ENCODE measurements at regions not wholly inside any gene's neighbourhood (a gene's known extent, or its start where the extent isn't known, plus 50 kb on each side); places are given as distances from the start of the nearest gene placed in this dataset.

- H3K4me1 ChIP-seq (ENCODE audit: insufficient read depth, low read length), result peaks cover 38% of the 10 kb centered on the region
- ChIA-PET CTCF (ENCODE audit: low intra/inter-chr PET ratio, low total read pairs) (no interaction called here), POLR2A (no interaction called here)
- H3K27me3 ChIP-seq (ENCODE audit: control insufficient read depth in 1 of 2, insufficient read depth in 2 of 2, low read length in 2 of 2), result no peaks in the 10 kb centered on the region
- WGBS (ENCODE audit: low lambda C conversion rate), result 93% methylated on average over 3 of the region's 3 CpGs
- no peak overlapping the region for H3K9ac ChIP-seq (ENCODE audit: insufficient read depth, low read depth, low read length)
- no peak overlapping the region for H3K4me2 ChIP-seq (ENCODE audit: low read depth, low read length)
- intact Hi-C loops (cut with micrococcal nuclease; ENCODE audit: unreplicated experiment), result loop anchor here (10.0 kb wide), 1 partner anchor 194 kb away; no protein-coding TSS in a partner anchor
- no peaks in the 10 kb centered on the region for H4K20me1 ChIP-seq (ENCODE audit: insufficient read depth, low read length)
- no peak overlapping the region for H3K27ac ChIP-seq (ENCODE audit: extremely low read length, insufficient read depth, low read length)
- FAIRE-seq (no peak), ATAC-seq (no peak), DNase-seq (ENCODE audit: low spot score) (no peak)
- no peaks in the 10 kb centered on the region for H3K36me3 ChIP-seq (replicated peaks in 1 of 2; ENCODE audit: control insufficient read depth in 1 of 2, insufficient read depth in 2 of 2, low read length in 2 of 2)
- no peaks in the 10 kb centered on the region for H3K79me2 ChIP-seq (ENCODE audit: insufficient read depth, low read length)
- no peaks in the 10 kb centered on the region for H3K9me3 ChIP-seq (ENCODE audit: low read length)
- in situ Hi-C loops (cut with HindIII; ENCODE audit: extremely low pct_ligation_motif_present, low pct_unique_long_range_greater_than_20kb), result no loop called here
- no peak overlapping the region for H2AFZ ChIP-seq (ENCODE audit: low read length)
- no peak overlapping the region for H3K4me3 ChIP-seq (replicated peaks in 1 of 3; ENCODE audit: insufficient read depth in 1 of 3, low read depth in 2 of 3, low read length in 3 of 3)
- TF ChIP-seq NKX3-1 (CRISPR knock-in tag; IDR thresholded peaks at IDR 0.05) (no peak), MAFK (conservative IDR thresholded peaks at IDR 0.05 in 1 of 2, IDR thresholded peaks at IDR 0.05 in 1 of 2; ENCODE audit: low read length in 2 of 2) (peak; percentile 54 to 65), MAFF (IDR thresholded peaks at IDR 0.05; ENCODE audit: low read depth, low read length) (peak; percentile 54; the same call in 1 of the 2 replicates)
- no TSS peak for BruUV-seq (replicated peaks)
Measured at GRCh38 chr4:184550476-184550875, 76.1 kb upstream of the IRF2 start.

- 0% methylated on average over 16 of the region's 20 CpGs for WGBS (ENCODE audit: low lambda C conversion rate)
- CTCF ChIA-PET (ENCODE audit: low intra/inter-chr PET ratio, low total read pairs), result no interaction called here
- DNase-seq (ENCODE audit: low spot score), result peak; percentile 65
- TF ChIP-seq HNF4A (CRISPR knock-in tag; IDR thresholded peaks at IDR 0.05), result peak; percentile 70
- TF ChIP-seq ZMYM4 (CRISPR knock-in tag; IDR thresholded peaks at IDR 0.05), result peak; percentile 62
- TF ChIP-seq RARA (CRISPR knock-in tag; IDR thresholded peaks at IDR 0.05), result peak; percentile 26; the same call in 1 of the 2 replicates
- no peak for TF ChIP-seq ZNF331 (CRISPR knock-in tag; IDR thresholded peaks at IDR 0.05)
- 0 out of 2 replicates have a peak, but pooled peaks have one; percentile 37 for TF ChIP-seq RXRA (CRISPR knock-in tag; IDR thresholded peaks at IDR 0.05)
- no peak for TF ChIP-seq ZFP37 (CRISPR knock-in tag; IDR thresholded peaks at IDR 0.05; ENCODE audit: borderline replicate concordance)
- TF ChIP-seq ZSCAN9 (CRISPR knock-in tag; IDR thresholded peaks at IDR 0.05; ENCODE audit: borderline replicate concordance), result no peak
- TF ChIP-seq ZNF788 (CRISPR knock-in tag; IDR thresholded peaks at IDR 0.05; ENCODE audit: borderline replicate concordance), result no peak
- TF ChIP-seq MAX (IDR thresholded peaks at IDR 0.05), result no peak
- no peak; the same call in 1 of the 2 replicates for TF ChIP-seq ELF3 (CRISPR knock-in tag; IDR thresholded peaks at IDR 0.05)
- TF ChIP-seq CEBPG (CRISPR knock-in tag; IDR thresholded peaks at IDR 0.05), result 0 out of 2 replicates have a peak, but pooled peaks have one; percentile 1
- no peak for TF ChIP-seq ZNF274 (CRISPR knock-in tag; IDR thresholded peaks at IDR 0.05)
- TF ChIP-seq MIER3 (CRISPR knock-in tag; IDR thresholded peaks at IDR 0.05; ENCODE audit: borderline replicate concordance), result no peak
- TF ChIP-seq ZNF772 (CRISPR knock-in tag; IDR thresholded peaks at IDR 0.05), result peak; percentile 70; the same call in 1 of the 2 replicates
- TF ChIP-seq GATAD1 (CRISPR knock-in tag; IDR thresholded peaks at IDR 0.05), result no peak
- TF ChIP-seq TGIF2 (CRISPR knock-in tag; IDR thresholded peaks at IDR 0.05), result 0 out of 2 replicates have a peak, but pooled peaks have one; percentile 57
- TF ChIP-seq REXO4 (CRISPR knock-in tag; IDR thresholded peaks at IDR 0.05; ENCODE audit: borderline replicate concordance), result no peak
Measured at GRCh38 chr4:184548648-184549341, 74.4 kb upstream of the IRF2 start.

More at GRCh38 chr4:184548648-184549341, 74.4 kb upstream of the IRF2 start:
- FAIRE-seq (peak; percentile 55), ATAC-seq (peak; percentile 96)
- intact Hi-C loops (cut with micrococcal nuclease; ENCODE audit: unreplicated experiment) (loop anchor here (5.0 kb wide), 1 partner anchor 64 kb away; no protein-coding TSS in a partner anchor), in situ Hi-C loops (cut with HindIII; ENCODE audit: extremely low pct_ligation_motif_present, low pct_unique_long_range_greater_than_20kb) (no loop called here)
- Histone ChIP-seq H3K9ac (ENCODE audit: insufficient read depth, low read depth, low read length) (peak overlapping the region; percentile 58), H3K9me3 (ENCODE audit: low read length) (no peaks in the 10 kb centered on the region), H3K36me3 (replicated peaks in 1 of 2; ENCODE audit: control insufficient read depth in 1 of 2, insufficient read depth in 2 of 2, low read length in 2 of 2) (no peaks in the 10 kb centered on the region), H3K27ac (ENCODE audit: extremely low read length, insufficient read depth, low read length) (peak overlapping the region; percentile 64), H3K4me1 (ENCODE audit: insufficient read depth, low read length) (peaks cover 30% of the 10 kb centered on the region), H3K4me2 (ENCODE audit: low read depth, low read length) (peak overlapping the region; percentile 87), H3K4me3 (replicated peaks in 1 of 3; ENCODE audit: insufficient read depth in 1 of 3, low read depth in 2 of 3, low read length in 3 of 3) (peak overlapping the region; percentile 66 to 74 (median 67)), H3K79me2 (ENCODE audit: insufficient read depth, low read length) (no peaks in the 10 kb centered on the region), H3K27me3 (ENCODE audit: control insufficient read depth in 1 of 2, insufficient read depth in 2 of 2, low read length in 2 of 2) (no peaks in the 10 kb centered on the region), H2AFZ (ENCODE audit: low read length) (peak overlapping the region; percentile 94), H4K20me1 (ENCODE audit: insufficient read depth, low read length) (no peaks in the 10 kb centered on the region)
- TSS peak; percentile 52 for BruUV-seq (replicated peaks)
- POLR2A ChIA-PET, result interaction anchor here (0.8 to 1.7 kb wide), 4 partner anchors 12 to 101 kb away, joined by 4 to 6 read pairs (median 4); partner anchors contain the start of genes CASP3, IRF2 and PRIMPOL

Measured in HepG2 (cell line).